K562 (cell line): ENCODE measurements at regions not wholly inside any gene's neighbourhood (a gene's known extent, or its start where the extent isn't known, plus 50 kb on each side); places are given as distances from the start of the nearest gene placed in this dataset.
A peak's percentile ranks its signal among the peaks of the same experiment; 100 is the strongest.

Experiments used
- BDP1 ChIP-seq: IDR thresholded peaks from 3 replicates; pipeline ENCODE4 v1.6.1; 2011; ENCODE audit not compliant: insufficient read length, insufficient read depth
- DACH1 ChIP-seq: fragments of 450-650 bp; IDR thresholded peaks from 2 replicates; pipeline ENCODE4 v1.6.1; 2018; ENCODE audit not compliant: partially characterized antibody
- HNRNPL ChIP-seq: fragments of 200-400 bp; formaldehyde crosslinking; IDR thresholded peaks from 2 replicates; pipeline ENCODE4 v1.6.1; 2017; ENCODE audit warnings: low read depth, mild to moderate bottlenecking, low read length
- ID3 ChIP-seq, 2 experiments: fragments of 250-450 bp in 1 of 2; fragments of 450-650 bp in 1 of 2; sonication (Bioruptor Pico) in 1 of 2; IDR thresholded peaks; 2 replicates each; pipeline versions ENCODE4 v1.6.1 to v1.8.0; 2016 to 2021; ENCODE audit warnings: mild to moderate bottlenecking in 2 of 2, moderate library complexity in 2 of 2, missing compliant biosample characterization in 1 of 2, missing genetic modification characterization in 1 of 2
- MCM7 ChIP-seq, 2 experiments: fragments of 450-650 bp; IDR thresholded peaks; 2 replicates each; pipeline ENCODE4 v1.6.1; 2016 to 2018
- POLR2A ChIP-seq: fragments of 450-650 bp; conservative IDR thresholded peaks from 2 replicates; pipeline ENCODE4 v1.6.1; 2016
- RBFOX2 ChIP-seq: fragments of 200-400 bp; formaldehyde crosslinking; IDR thresholded peaks from 2 replicates; pipeline ENCODE4 v1.6.1; 2017; ENCODE audit warnings: low read depth, mild to moderate bottlenecking, low read length, moderate library complexity
- RBM22 ChIP-seq: fragments of 200-400 bp; formaldehyde crosslinking; IDR thresholded peaks from 2 replicates; pipeline ENCODE4 v1.6.1; 2018; ENCODE audit warnings: low read length, low read depth; ENCODE audit not compliant: poor library complexity, severe bottlenecking
- SIRT6 ChIP-seq: IDR thresholded peaks from one replicate; pipeline ENCODE4 v1.6.1; 2012; ENCODE audit warnings: low read depth, mild to moderate bottlenecking, control low read depth, inconsistent platforms, low read length, moderate library complexity
- ZFP1 ChIP-seq: fragments of 450-650 bp; formaldehyde crosslinking; IDR thresholded peaks from 2 replicates; pipeline ENCODE4 v1.4.0; 2020; ENCODE audit warnings: mild to moderate bottlenecking, mixed read lengths
- ZNF121 ChIP-seq: sonication (generic); formaldehyde crosslinking; conservative IDR thresholded peaks from 2 replicates; pipeline ENCODE4 v1.8.0; 2022; ENCODE audit warnings: missing genetic modification reagents
- ZNF197 ChIP-seq: fragments of 200-800 bp; sonication (Bioruptor generic); IDR thresholded peaks from 2 replicates; pipeline ENCODE4 v1.6.1; 2016; ENCODE audit warnings: low read depth, missing genetic modification characterization, missing compliant biosample characterization
- ZNF24 ChIP-seq: fragments of 450-650 bp; IDR thresholded peaks from 2 replicates; pipeline ENCODE4 v1.6.1; 2016
- ZNF766 ChIP-seq: fragments of 200-800 bp; sonication (Bioruptor generic); conservative IDR thresholded peaks from 2 replicates; pipeline ENCODE4 v1.6.1; 2016; ENCODE audit warnings: missing genetic modification characterization, missing compliant biosample characterization
- TF ChIP-seq, protein P1 (sequence below): fragments of 450-650 bp; conservative IDR thresholded peaks from 2 replicates; pipeline ENCODE4 v1.6.1; 2016; ENCODE audit warnings: missing genetic modification characterization, low read depth, mild to moderate bottlenecking, control low read depth, missing compliant biosample characterization
- TF ChIP-seq, protein P2 (sequence below): fragments of 250-450 bp; sonication (Bioruptor Pico); IDR thresholded peaks from 2 replicates; pipeline ENCODE4 v1.4.0; 2020
- TF ChIP-seq, protein P3 (sequence below): sonication (generic); formaldehyde crosslinking; IDR thresholded peaks from 2 replicates; pipeline ENCODE4 v1.8.1; 2023; ENCODE audit warnings: mild to moderate bottlenecking, missing genetic modification reagents
- TF ChIP-seq, protein P4 (sequence below): sonication (generic); formaldehyde crosslinking; IDR thresholded peaks from 2 replicates; pipeline ENCODE4 v1.8.0; 2022; ENCODE audit warnings: missing genetic modification reagents, mild to moderate bottlenecking, borderline replicate concordance

DNA sequence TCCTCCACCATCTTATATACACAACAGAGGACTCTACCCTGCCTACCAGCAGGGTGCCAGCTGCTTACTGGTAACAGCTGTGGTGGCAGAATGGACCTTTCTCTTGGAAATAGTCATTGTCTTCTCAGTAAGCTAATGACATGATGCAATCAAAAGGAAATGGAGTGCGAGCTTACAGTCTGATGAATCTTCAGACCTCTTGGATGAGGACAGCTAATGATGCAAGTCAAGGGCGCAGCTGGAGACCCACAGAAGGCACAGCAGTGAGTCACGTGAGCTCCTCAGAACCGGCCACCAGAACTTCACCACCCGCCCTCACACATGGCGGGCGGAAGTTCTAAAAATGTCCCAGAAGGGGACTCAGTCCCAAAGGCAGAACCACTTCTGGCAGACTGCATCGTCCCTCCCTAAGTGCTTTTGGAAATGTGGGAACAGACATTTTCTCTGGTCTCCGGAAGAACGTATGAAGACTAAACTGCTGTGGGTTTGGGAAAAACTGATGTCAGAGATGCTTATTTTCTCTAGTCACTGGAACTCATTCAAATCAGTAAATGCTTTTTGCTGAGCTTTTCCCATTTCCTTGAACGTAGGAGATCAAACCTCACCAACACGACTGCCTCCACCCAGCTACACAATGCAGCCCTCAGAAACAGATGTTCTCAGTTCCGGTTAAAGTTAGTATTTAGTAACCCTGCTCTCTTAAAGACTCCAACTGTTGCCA is 96.4 kb downstream of the FAS start (continued):
- TF ChIP-seq ID3 (CRISPR knock-in tag; IDR thresholded peaks at IDR 0.05): no peak
- TF ChIP-seq ID3 (tag; IDR thresholded peaks at IDR 0.05): no peak
- no peak for TF ChIP-seq SIRT6
- TF ChIP-seq ZNF766 (CRISPR knock-in tag): peak; percentile 76
- TF ChIP-seq RBM22: no peak
- no peak for TF ChIP-seq ZNF121 (CRISPR knock-in tag)
- TF ChIP-seq, protein P1, sequence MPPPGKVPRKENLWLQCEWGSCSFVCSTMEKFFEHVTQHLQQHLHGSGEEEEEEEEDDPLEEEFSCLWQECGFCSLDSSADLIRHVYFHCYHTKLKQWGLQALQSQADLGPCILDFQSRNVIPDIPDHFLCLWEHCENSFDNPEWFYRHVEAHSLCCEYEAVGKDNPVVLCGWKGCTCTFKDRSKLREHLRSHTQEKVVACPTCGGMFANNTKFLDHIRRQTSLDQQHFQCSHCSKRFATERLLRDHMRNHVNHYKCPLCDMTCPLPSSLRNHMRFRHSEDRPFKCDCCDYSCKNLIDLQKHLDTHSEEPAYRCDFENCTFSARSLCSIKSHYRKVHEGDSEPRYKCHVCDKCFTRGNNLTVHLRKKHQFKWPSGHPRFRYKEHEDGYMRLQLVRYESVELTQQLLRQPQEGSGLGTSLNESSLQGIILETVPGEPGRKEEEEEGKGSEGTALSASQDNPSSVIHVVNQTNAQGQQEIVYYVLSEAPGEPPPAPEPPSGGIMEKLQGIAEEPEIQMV (tag): no peak
- no peak for TF ChIP-seq BDP1
- TF ChIP-seq, protein P2, sequence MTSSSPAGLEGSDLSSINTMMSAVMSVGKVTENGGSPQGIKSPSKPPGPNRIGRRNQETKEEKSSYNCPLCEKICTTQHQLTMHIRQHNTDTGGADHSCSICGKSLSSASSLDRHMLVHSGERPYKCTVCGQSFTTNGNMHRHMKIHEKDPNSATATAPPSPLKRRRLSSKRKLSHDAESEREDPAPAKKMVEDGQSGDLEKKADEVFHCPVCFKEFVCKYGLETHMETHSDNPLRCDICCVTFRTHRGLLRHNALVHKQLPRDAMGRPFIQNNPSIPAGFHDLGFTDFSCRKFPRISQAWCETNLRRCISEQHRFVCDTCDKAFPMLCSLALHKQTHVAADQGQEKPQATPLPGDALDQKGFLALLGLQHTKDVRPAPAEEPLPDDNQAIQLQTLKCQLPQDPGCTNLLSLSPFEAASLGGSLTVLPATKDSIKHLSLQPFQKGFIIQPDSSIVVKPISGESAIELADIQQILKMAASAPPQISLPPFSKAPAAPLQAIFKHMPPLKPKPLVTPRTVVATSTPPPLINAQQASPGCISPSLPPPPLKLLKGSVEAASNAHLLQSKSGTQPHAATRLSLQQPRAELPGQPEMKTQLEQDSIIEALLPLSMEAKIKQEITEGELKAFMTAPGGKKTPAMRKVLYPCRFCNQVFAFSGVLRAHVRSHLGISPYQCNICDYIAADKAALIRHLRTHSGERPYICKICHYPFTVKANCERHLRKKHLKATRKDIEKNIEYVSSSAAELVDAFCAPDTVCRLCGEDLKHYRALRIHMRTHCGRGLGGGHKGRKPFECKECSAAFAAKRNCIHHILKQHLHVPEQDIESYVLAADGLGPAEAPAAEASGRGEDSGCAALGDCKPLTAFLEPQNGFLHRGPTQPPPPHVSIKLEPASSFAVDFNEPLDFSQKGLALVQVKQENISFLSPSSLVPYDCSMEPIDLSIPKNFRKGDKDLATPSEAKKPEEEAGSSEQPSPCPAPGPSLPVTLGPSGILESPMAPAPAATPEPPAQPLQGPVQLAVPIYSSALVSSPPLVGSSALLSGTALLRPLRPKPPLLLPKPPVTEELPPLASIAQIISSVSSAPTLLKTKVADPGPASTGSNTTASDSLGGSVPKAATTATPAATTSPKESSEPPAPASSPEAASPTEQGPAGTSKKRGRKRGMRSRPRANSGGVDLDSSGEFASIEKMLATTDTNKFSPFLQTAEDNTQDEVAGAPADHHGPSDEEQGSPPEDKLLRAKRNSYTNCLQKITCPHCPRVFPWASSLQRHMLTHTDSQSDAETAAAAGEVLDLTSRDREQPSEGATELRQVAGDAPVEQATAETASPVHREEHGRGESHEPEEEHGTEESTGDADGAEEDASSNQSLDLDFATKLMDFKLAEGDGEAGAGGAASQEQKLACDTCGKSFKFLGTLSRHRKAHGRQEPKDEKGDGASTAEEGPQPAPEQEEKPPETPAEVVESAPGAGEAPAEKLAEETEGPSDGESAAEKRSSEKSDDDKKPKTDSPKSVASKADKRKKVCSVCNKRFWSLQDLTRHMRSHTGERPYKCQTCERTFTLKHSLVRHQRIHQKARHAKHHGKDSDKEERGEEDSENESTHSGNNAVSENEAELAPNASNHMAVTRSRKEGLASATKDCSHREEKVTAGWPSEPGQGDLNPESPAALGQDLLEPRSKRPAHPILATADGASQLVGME: no peak
- TF ChIP-seq HNRNPL: no peak
- TF ChIP-seq POLR2A: no peak
- TF ChIP-seq ZFP1 (CRISPR knock-in tag): no peak
- TF ChIP-seq MCM7 (IDR thresholded peaks at IDR 0.05): no peak
- no peak for TF ChIP-seq DACH1
- peak; percentile 43; the same call in 1 of the 2 replicates for TF ChIP-seq RBFOX2
- TF ChIP-seq ZNF197: peak; percentile 54; the same call in 1 of the 2 replicates
- TF ChIP-seq, protein P3, sequence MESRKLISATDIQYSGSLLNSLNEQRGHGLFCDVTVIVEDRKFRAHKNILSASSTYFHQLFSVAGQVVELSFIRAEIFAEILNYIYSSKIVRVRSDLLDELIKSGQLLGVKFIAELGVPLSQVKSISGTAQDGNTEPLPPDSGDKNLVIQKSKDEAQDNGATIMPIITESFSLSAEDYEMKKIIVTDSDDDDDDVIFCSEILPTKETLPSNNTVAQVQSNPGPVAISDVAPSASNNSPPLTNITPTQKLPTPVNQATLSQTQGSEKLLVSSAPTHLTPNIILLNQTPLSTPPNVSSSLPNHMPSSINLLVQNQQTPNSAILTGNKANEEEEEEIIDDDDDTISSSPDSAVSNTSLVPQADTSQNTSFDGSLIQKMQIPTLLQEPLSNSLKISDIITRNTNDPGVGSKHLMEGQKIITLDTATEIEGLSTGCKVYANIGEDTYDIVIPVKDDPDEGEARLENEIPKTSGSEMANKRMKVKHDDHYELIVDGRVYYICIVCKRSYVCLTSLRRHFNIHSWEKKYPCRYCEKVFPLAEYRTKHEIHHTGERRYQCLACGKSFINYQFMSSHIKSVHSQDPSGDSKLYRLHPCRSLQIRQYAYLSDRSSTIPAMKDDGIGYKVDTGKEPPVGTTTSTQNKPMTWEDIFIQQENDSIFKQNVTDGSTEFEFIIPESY (CRISPR knock-in tag): no peak
- TF ChIP-seq ZNF24: no peak
- TF ChIP-seq, protein P4, sequence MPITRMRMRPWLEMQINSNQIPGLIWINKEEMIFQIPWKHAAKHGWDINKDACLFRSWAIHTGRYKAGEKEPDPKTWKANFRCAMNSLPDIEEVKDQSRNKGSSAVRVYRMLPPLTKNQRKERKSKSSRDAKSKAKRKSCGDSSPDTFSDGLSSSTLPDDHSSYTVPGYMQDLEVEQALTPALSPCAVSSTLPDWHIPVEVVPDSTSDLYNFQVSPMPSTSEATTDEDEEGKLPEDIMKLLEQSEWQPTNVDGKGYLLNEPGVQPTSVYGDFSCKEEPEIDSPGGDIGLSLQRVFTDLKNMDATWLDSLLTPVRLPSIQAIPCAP (CRISPR knock-in tag): no peak
